Fibroblast of skin of left quadriceps (primary cell): ENCODE measurements at regions not wholly inside any gene's neighbourhood (a gene's known extent, or its start where the extent isn't known, plus 50 kb on each side); places are given as distances from the start of the nearest gene placed in this dataset.
A peak's percentile ranks its signal among the peaks of the same experiment; 100 is the strongest.
"Not testable (repeated sequence)": the region's sequence is repeated elsewhere in the genome, so short reads cannot be mapped to it uniquely, and the experiment has no call there.

ENCODE experiments used
- DNase-seq, 2 experiments: peaks; one replicate each; pipeline ENCODE4 v3.0.0-alpha.2; 2013; ENCODE audit warnings: low read depth in 2 of 2

- peak; percentile 49 to 59 for DNase-seq
Measured at GRCh38 chr5:27216367-27216950, 178.1 kb upstream of the CDH9 start.

GRCh38 chr5:27208051-27208450 is 169.7 kb upstream of the CDH9 start:
- no peak for DNase-seq

GRCh38 chr5:27191786-27192510 is 153.6 kb upstream of the CDH9 start:
- peak; percentile 60 to 62 for DNase-seq

GRCh38 chr5:27172693-27173092 is 134.3 kb upstream of the CDH9 start:
- no peak for DNase-seq

GRCh38 chr5:27171761-27172261 is 133.4 kb upstream of the CDH9 start:
- DNase-seq = no peak

- no peak for DNase-seq
Measured at GRCh38 chr5:27158775-27159174, 120.4 kb upstream of the CDH9 start.

- DNase-seq = no peak
Measured at GRCh38 chr5:27158171-27158570, 119.8 kb upstream of the CDH9 start.

- no peak for DNase-seq
Measured at GRCh38 chr5:27144456-27144855, 106.1 kb upstream of the CDH9 start.

- peak in 1 of 2 experiments; percentile 15 for DNase-seq
Measured at GRCh38 chr5:27140831-27141230, 102.4 kb upstream of the CDH9 start.

GRCh38 chr5:27130587-27130986 is 92.2 kb upstream of the CDH9 start:
- peak; percentile 23 to 37 for DNase-seq

- DNase-seq = peak; percentile 5 to 8
Measured at GRCh38 chr5:27129926-27130325, 91.5 kb upstream of the CDH9 start.

- no peak for DNase-seq
Measured at GRCh38 chr5:27125856-27126255, 87.5 kb upstream of the CDH9 start.

GRCh38 chr5:27124590-27124989 is 86.2 kb upstream of the CDH9 start:
- DNase-seq = peak in 1 of 2 experiments; percentile 13

GRCh38 chr5:27119736-27120321 is 81.4 kb upstream of the CDH9 start:
- DNase-seq = not testable (repeated sequence)

- DNase-seq = no peak
Measured at GRCh38 chr5:27103486-27103885, 65.1 kb upstream of the CDH9 start.

- DNase-seq = not testable (repeated sequence)
Measured at GRCh38 chr5:27095761-27096160, 57.4 kb upstream of the CDH9 start.

GRCh38 chr5:27093279-27093678 is 54.9 kb upstream of the CDH9 start:
- DNase-seq = no peak

- DNase-seq = no peak
Measured at GRCh38 chr5:27091858-27092257, 53.5 kb upstream of the CDH9 start.

GRCh38 chr5:27088822-27089221 is 50.4 kb upstream of the CDH9 start:
- not testable (repeated sequence) for DNase-seq
